Left forelimb (tissue), 1 donor: ENCODE measurements at regions not wholly inside any gene's neighbourhood (a gene's known extent, or its start where the extent isn't known, plus 50 kb on each side); places are given as distances from the start of the nearest gene placed in this dataset.

Experiments used
- DNase-seq: peaks from one replicate; pipeline ENCODE4 v3.0.0-alpha.2; 2018; ENCODE audit warnings: low spot score

DNA sequence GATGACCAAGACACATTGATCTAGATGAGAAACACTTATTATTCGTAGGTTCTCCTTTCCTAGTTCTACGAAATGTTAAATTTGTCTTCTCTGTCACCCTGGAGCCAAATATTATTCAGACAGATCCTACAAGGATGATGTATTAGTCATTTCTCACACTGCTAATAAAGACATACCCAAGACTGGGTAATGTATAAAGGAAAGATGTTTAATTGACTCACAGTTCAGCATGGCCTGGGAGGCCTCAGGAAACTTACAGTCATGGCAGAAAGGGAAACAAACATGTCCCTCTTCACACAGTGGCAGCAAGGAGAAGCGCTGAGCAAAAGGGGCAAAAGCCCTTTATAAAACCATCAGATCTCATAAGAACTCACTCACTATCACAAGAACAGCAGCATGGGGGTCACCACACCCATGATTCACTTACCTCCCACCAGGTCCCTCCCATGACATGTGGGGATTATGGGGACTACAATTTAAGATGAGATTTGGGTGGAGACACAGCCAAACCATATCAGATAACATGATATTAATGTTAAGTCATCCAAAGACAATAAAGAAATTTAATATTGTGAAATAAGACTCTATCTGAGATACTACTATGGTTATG, 1248.8 kb upstream of the SLC10A2 start:
- no peak for DNase-seq

DNA sequence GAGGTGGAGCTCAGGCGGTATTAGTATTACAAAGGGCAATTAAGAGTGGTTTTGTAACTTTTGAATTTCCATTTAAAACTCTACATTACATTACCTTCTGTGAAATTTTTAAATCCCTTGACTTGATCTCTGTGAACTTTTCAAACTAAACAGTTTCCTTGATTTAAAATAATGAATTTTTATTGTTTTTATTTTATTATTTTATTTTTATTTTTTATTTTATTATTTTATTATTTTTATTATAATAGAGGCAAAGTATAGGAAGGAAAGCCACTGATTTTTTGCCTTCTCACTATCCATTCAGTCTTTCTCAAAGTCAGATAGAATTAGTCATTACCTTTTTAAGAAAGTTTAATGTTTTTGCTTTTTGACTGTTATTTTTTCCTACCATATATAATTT, 1248.1 kb upstream of the SLC10A2 start:
- no peak for DNase-seq

DNA sequence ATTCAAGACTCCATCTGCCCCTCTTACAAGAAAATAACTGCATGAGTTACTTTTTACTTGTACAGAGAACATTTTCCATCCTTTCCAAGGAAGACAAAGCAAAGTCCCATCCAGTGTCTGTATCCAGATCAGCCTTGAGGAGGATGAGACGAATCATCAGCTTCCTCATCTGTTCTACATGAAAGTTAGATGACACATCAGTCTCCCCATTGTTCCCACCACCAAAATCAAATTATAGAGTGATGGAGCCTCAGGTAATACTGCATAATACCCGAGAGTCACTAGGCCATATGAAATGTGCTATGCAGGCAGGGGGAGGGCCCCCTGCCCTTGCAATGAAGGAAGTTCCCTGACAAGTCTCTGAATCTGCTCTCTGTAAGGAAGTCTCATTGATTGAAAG, 1244.6 kb upstream of the SLC10A2 start:
- DNase-seq, result no peak

DNA sequence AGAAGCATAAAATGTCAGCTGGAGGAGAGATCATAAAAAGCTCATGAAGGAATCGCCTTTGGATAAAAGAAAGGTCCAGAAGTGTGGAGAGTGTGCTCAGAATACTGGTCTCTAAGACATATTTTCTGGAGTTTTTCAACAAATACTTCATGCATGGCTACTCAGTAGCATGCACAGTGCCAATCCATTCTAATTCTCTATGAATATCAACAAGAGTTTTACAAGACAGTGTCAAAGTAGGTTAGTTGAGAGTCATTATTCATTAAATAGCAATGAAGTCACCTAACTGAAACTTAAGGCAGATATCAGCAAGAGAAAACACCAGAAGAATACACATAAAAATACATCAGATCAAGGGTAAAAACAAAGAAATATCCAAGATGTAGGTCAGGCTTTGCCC, 1243.2 kb upstream of the SLC10A2 start:
- no peak for DNase-seq

DNA sequence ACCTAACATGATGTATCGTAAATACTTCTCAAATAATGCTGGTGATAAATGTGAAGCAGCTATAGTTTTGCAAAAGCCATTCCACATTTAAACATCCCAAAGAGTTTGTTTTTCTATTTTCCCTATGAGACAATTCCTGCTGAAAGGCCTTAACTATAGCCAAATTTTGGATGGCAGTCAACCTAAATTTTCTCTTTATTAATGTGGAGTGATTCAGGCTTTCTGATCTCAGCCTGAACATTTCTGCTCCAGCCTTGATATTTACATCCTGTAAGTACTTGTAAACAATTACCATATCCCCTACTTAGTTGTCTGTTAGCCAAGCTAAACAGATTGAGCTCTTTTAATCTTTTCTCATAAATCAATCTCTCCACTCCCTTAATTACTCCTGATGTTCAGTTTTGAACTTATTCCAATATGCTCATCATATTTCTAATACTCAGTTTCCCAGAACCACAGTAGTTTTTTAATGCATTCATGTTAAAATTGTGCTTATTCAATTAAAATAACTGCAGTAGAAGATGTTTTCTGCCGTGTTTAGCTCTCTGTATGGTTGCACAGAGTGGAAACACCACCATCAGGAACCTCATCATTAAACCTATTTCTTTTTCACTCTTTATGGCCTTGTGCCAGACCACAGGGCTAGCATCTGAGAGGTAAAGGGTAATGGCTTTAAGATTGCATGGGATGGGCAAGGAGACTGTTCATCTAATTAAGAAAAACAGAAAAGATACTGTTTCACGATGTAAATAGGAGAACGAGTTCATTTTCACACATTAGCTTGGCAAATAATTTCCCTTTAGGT, 1235.2 kb upstream of the SLC10A2 start:
- DNase-seq, result no peak

DNA sequence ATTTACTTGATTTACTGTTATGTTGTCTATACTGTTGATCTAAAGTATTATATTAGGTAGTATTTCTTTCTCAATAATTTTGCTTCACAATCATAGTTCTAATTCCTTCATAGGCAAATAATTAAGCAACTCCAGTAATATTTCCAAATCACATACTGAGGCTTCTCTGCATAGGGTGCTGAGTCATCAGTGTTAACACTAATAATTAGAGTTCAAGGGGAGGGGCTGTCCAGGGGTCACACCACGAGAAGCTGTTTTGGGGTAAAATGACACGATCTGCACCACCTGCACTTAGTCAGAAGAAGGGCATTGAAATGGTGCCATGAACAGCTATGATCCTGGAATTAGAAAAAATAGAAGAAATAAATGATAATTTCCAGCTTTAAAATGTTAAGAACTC, 1230.9 kb upstream of the SLC10A2 start:
- no peak for DNase-seq

DNA sequence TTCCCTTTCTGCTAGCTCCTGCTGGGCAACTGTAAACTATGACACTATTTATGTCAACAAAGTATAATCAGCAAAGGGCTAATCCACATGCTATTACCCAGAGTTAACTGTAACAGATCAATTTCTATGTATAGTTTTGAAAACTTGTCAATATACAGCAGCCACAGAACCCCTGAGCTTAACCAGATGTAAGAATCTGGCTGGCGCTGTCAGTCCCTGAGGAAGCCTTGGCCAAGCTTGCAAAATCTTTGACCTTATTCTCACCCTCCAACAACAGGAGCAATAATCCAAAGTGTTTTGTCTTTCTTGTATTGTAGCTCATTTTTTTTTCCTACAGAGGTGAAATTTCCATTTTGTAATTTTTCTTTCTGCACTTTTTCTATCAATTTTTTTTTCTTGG, 1230.1 kb upstream of the SLC10A2 start:
- DNase-seq, result no peak

DNA sequence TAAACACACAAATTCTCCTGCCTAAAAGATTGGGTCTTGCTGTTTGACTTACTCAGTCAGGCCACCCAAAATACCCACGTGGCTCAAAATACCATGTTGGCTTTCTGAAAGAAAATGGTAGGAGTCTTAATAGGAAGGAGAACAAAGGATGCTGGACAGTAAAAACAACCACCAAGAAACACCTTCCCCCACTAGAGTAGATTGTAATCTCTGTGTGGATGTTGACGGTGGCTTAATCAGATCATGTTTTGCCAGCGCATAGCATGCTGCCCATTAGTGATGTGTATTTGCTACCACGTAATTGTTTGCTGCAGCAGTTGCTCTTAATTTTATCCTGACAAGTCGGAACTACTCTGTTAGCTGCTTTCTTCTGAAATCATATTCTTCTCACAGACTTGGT, 1229.3 kb upstream of the SLC10A2 start:
- DNase-seq, result no peak

DNA sequence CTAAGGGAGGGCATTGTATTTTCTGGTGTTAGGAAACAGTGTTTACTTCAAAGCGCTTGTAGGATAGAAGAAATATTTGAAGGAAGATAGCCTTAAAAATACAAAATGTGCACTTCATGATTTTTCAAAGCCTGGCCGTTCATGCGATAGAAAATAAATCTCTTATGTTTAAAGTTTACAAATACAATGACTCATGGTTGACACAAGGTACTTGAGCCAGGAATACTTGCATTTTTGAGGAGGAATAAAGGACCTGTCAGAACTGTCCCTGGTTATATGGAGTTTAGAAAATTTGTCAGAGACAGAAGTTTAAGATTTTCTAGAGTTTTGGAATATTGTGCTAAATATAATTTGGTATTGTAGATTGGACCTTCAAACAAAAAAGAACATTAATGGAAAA, 1223.2 kb upstream of the SLC10A2 start:
- DNase-seq, result no peak

DNA sequence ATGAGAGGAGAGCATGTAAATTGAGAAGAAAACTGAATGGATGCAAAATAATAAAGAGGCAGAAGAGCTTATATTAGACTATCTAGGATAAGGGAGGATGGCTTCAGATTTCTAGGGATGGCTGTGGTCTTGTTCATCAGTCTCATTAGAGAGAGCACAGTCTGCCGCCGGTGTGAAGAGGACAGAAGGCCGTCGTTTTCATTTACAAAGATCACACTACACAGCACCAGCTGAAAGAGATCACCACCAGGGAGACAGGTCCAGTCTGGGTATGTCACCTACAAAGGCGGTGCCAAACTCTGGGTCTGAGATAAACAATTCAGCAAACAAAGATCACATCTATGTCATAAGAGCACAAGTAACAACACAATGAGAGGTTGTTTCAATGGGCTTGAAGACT, 1222.3 kb upstream of the SLC10A2 start:
- DNase-seq, result no peak

DNA sequence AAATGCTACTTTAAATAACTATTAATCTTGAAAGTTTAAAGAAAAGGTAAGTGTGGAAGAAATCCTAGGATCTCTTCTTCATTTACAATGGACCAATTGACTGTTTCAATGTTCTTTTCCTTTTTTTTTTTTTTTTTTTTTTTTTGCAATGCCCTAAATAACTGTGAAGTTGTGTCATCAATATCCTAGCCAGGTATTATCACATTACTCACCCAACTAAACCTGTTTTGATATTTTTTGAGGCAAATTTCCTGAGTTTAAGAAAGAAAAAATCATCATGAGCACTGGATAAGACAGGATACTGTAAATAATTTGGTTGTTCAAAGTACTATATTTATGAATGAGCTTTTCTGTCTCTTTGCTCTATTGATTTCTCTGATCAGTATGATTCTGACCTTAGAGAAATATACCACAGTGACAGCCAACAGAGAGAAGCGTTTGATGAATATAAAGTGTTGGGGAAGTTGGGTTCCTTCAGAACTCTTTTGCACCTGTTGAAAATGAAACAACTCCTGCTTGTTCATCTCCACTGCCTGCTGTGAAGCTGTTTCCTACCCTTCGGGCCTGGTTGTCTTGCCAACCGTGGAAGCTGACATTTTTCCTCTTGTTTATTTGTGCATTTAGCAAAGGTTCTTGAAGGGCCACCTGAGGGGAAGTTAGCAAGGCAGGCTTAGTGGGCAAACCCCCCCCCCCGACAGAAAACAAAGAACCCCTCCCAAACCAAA, 1220.5 kb upstream of the SLC10A2 start:
- DNase-seq, result no peak

DNA sequence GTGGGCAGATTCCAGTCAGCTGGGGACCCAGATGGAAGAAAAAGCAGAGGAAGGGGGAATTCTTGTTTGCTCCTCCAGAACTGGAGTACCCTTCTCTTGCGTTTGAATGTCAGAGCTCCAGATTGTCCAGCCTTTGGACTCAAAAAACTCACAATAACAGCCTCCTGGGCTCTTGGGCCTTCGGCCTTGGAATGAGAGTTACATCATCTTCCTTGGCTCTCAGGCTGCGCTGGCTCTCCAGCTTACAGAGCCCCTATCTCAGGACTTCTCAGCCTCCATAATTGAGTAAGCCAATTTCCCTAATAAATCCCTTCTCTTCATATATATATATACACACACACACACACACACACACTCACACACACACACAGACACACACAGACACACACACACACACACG, 1215.7 kb upstream of the SLC10A2 start:
- DNase-seq, result no peak

DNA sequence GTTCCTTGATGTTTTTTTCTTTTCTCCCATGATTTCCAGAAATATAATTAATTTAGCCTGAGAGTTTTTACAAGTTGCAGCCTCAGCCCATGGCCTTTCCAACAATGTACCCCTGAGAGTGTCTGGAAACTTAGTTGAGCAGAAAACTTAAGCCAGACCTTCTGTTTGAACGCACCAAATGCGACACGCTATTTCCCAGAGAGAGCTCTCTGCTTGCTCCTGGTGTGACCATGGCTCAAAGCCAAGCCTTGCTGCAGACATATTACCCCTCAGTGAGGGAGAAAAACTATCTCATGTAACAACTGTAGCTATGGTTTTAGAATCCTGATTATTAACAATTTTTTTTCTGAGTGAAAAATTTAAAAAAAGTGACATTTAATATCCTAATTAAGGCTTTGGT, 1204.5 kb upstream of the SLC10A2 start:
- no peak for DNase-seq

DNA sequence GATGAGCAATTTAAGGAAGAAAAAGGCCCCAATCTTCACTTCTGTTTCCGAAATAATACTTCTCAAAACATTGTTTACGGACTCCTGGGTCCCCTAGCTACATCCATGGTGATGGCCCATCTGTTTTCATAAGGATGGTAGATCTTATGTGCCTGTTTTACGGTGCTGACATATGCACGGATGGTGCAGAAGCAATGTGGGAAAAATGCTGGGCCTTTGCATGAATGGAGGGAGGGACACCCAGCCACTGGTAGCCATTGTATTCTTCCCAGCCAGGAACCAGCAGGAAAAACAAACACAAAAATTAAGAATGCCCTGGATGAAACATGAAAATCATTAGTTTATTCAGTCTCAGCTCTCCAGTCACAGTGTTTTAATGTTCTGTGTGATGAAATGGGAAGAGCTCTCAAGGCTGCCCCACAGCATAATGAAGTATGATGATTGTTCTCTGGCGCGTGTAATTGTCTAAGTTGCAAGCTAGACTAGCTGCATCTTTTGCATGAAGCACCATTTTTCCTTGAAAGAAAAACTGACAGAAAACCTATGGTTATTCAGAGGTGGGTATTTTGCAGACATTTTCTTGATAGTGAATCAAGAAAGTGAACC, 1201.1 kb upstream of the SLC10A2 start:
- DNase-seq, result no peak

DNA sequence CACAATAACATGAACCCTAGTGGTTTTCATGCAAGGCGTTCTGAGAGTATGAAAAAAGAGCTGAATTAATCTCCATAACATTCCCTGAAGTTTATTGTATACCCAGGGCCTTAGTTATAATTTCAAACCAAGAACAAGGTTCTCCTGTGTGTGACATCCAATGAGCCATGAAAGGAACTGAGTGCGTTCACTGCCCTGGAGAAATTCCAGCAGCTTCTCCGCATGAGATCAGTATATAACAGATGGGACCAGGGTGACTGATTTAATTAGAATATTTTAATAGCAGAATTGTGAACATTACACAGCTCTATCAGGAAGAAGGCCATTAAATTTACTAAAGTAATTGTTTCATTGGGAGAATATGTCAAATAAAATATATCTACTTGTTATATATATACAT, 1190.5 kb upstream of the SLC10A2 start:
- no peak for DNase-seq

DNA sequence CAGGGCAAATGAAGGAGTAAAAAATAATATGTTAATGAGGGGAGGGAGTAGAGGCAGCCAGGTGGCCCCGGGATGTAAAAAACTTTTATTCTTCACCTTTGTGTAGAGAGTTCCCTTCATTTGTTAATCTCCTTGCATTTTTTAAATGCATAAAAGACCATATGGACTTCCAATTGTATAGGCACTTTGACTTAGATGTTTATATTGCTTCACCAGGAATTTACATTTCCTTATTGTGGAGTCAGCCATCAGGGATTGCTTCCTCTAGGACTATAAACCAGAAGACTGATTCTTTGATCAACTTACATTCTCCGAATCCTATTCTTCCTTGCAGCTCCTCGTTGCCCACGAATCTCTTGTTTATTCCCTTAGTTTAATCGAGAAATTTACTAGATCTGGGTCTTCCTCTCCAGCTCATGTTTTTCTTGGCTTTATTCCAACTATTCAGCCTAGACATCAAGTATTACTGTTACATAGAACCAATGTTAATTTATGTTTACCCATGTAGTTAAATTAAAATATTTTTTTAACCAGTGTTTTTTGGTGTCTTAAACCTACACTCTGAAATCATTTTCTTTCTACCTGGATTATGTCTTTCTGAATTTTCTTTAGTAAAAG, 1187.0 kb upstream of the SLC10A2 start:
- DNase-seq, result no peak

DNA sequence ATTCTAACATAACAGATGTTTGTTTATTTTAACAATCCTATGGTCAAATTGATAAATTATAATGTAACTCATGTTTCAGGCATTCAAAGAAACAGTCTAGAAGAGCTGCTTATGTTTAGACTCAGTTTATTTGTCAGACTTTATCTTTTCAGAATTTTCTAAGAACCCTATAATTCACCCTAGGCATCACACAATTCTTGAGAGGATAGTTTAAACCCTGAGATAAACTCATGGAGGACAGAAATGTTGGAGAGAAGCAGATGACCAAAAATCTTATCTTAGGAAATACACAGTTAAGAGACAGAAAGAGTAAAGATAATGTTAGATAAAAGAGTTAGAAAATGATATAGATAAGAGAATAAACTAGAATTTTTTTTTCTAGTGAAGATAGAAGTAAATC, 1185.7 kb upstream of the SLC10A2 start:
- DNase-seq, result no peak

DNA sequence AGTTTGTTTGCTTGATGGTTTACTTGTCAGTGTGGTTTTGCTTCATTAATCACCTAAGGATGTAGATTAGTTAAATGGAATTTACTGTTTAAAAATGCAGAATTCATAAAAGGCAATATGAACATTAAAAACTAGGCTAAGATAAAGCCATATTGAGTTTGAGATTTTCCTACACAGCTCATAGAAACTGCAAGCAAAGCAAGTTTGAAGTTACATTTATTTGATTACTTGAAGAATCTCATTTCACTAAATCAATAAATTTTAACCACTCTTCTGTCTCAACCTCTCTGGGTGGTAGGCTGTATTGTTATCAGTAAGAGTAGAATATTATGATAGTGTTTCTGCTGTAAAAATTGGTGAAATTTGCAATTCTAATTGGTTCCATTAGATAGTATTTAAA, 1180.7 kb upstream of the SLC10A2 start:
- DNase-seq, result no peak

DNA sequence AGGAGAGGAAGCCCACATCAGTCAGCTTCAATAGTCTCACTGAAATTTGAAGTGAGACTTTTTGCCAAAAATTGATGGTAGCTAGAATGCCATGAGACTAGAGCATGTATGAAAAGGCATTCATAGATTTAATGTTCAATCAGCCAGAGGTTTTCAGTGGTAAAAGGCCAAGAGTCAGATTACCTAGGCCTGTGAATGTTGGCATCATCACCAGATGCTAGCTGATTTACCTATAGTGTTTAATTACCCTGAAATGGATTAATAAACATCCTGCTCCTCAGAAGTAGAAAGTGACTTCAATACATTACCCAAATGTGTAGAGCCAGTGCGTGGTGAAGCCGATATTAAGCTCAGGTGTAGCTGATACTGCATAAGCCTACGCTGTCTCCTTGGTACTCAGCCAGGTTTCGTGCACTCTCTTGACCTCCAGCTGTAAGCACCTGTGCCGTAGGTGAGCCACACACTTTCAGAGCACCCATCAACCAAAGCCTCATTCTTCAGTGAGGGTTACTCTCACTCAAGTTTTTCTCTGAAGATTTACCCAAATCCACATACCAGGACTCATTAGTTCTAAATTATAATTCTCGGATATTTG, 1140.3 kb upstream of the SLC10A2 start:
- DNase-seq, result no peak

DNA sequence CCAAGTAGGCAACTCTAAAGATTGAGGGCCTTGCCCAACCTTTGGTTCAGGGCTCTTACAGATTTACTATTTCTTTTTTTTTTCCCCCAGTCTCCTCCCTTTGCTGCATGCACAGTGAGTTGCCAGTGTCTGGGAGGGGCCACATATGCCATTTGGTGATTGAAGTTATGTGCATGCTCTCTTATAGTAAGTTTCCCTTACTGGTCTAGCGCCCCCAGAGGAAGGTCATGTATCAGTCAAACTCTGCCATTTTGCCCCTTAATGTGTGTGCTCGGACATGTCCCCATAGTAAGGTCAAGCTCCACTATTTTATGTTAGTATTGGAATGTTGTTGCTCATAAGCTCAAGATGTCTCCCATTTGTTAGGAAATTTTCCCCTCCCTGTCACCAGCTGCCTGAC, 1138.0 kb upstream of the SLC10A2 start:
- no peak for DNase-seq

DNA sequence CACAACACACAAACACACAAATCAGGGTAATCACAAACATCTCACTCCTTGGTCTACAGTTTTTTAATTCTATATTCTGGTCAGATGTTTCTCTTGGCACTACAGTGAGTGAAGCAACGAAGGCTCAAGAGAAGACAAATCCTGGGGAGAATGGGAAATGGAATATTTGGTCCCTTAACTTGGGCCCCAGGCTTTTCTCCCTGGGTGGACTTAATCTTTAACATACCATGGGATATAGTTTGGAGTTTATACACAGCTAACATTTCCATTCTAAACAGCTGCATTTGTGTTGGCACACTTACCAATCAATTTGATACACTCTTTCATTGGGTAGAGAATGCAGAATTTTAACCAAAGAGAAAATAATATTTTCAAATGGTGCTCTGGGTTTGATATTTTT, 1132.6 kb upstream of the SLC10A2 start:
- no peak for DNase-seq

DNA sequence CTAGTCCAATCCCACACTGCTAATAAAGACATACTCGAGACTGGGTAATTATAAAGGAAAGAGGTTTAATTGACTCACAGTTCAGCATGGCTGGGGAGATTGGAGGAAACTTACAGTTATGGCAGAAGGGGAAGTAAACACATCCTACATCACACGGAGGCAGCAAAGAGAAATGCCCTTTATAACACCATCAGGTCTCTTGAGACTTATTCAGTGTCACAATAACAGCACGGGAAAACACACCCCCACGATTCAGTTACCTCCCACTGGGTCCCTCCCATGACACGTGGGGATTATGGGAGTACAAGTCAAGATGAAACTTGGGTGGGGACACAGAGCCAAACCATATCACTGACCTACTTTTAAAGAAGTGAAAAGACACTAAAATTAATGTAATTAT, 1130.4 kb upstream of the SLC10A2 start:
- DNase-seq, result no peak
